Immature natural killer cell (primary cell): ENCODE measurements at regions not wholly inside any gene's neighbourhood (a gene's known extent, or its start where the extent isn't known, plus 50 kb on each side); places are given as distances from the start of the nearest gene placed in this dataset.

Source experiments
- DNase-seq, 3 donors: peaks; one replicate each; pipeline ENCODE4 v3.0.0; 2022; ENCODE audit warnings: mixed read lengths in 1 of 3
- H3K27ac Mint-ChIP-seq, 6 donors: one replicate each; pipeline ENCODE4 v1.8.0; 2020; ENCODE audit warnings: mixed read lengths in 6 of 6, mild to moderate bottlenecking in 5 of 6, inconsistent platforms in 4 of 6, moderate library complexity in 3 of 6
- H3K27me3 Mint-ChIP-seq, 3 donors: one replicate each; pipeline ENCODE4 v1.8.0; 2020 to 2021; ENCODE audit warnings: low read depth in 3 of 3, mild to moderate bottlenecking in 3 of 3, mixed read lengths in 3 of 3, moderate library complexity in 3 of 3, inconsistent platforms in 1 of 3
- H3K36me3 Mint-ChIP-seq, 3 donors: one replicate each; pipeline ENCODE4 v1.8.0; 2020; ENCODE audit warnings: mixed read lengths in 3 of 3, inconsistent platforms in 2 of 3, mild to moderate bottlenecking in 2 of 3
- H3K4me1 Mint-ChIP-seq, 2 donors: one replicate each; pipeline ENCODE4 v1.8.0; 2020; ENCODE audit warnings: inconsistent platforms in 2 of 2, mild to moderate bottlenecking in 2 of 2, mixed read lengths in 2 of 2, moderate library complexity in 1 of 2
- H3K4me3 Mint-ChIP-seq, 5 donors: one replicate each; pipeline ENCODE4 v1.8.0; 2020; ENCODE audit warnings: mild to moderate bottlenecking in 5 of 5, mixed read lengths in 5 of 5, inconsistent platforms in 3 of 5, moderate library complexity in 3 of 5
- H3K9me3 Mint-ChIP-seq, 6 donors: one replicate each; pipeline ENCODE4 v1.8.0; 2020; ENCODE audit warnings: mild to moderate bottlenecking in 6 of 6, mixed read lengths in 6 of 6, inconsistent platforms in 4 of 6, moderate library complexity in 3 of 6

- no peak overlapping the region for H3K4me3 Mint-ChIP-seq
- peaks cover 0 to 9% (median 0%) of the 10 kb centered on the region in 6 donors for H3K9me3 Mint-ChIP-seq
- no peak overlapping the region for H3K27ac Mint-ChIP-seq
- no peak for DNase-seq
- no peaks in the 10 kb centered on the region for H3K4me1 Mint-ChIP-seq
- H3K36me3 Mint-ChIP-seq = no peaks in the 10 kb centered on the region
- H3K27me3 Mint-ChIP-seq = no peaks in the 10 kb centered on the region
Measured at GRCh38 chr2:150598383-150598782, 110.9 kb upstream of the RND3 start.

- no peak for DNase-seq
- no peak overlapping the region for H3K27ac Mint-ChIP-seq
- H3K9me3 Mint-ChIP-seq = peaks cover 0 to 9% (median 2%) of the 10 kb centered on the region in 6 donors
- no peaks in the 10 kb centered on the region for H3K27me3 Mint-ChIP-seq
- H3K4me1 Mint-ChIP-seq = no peaks in the 10 kb centered on the region
- no peak overlapping the region for H3K4me3 Mint-ChIP-seq
- no peaks in the 10 kb centered on the region for H3K36me3 Mint-ChIP-seq
Measured at GRCh38 chr2:150595803-150596470, 108.5 kb upstream of the RND3 start.

- H3K36me3 Mint-ChIP-seq = no peaks in the 10 kb centered on the region
- DNase-seq = no peak
- no peak overlapping the region for H3K27ac Mint-ChIP-seq
- no peak overlapping the region for H3K4me3 Mint-ChIP-seq
- H3K4me1 Mint-ChIP-seq = no peaks in the 10 kb centered on the region
- peaks cover 0 to 2% (median 0%) of the 10 kb centered on the region in 3 donors for H3K27me3 Mint-ChIP-seq
- peaks cover 0 to 10% (median under 1%) of the 10 kb centered on the region in 6 donors for H3K9me3 Mint-ChIP-seq
Measured at GRCh38 chr2:150594299-150594698, 106.8 kb upstream of the RND3 start.

GRCh38 chr2:150591496-150592285, 104.2 kb upstream of the RND3 start:
- H3K9me3 Mint-ChIP-seq = peaks cover 0 to 10% (median 2%) of the 10 kb centered on the region in 6 donors
- peaks cover 0 to 4% (median 0%) of the 10 kb centered on the region in 3 donors for H3K27me3 Mint-ChIP-seq
- no peak for DNase-seq
- H3K4me3 Mint-ChIP-seq = no peak overlapping the region
- H3K4me1 Mint-ChIP-seq = no peaks in the 10 kb centered on the region
- no peaks in the 10 kb centered on the region for H3K36me3 Mint-ChIP-seq
- H3K27ac Mint-ChIP-seq = no peak overlapping the region

- Mint-ChIP-seq H3K27me3 (peaks cover 0 to 4% (median 0%) of the 10 kb centered on the region in 3 donors), H3K9me3 (peaks cover 0 to 10% (median 3%) of the 10 kb centered on the region in 6 donors), H3K27ac (no peak overlapping the region), H3K36me3 (no peaks in the 10 kb centered on the region), H3K4me1 (no peaks in the 10 kb centered on the region), H3K4me3 (no peak overlapping the region)
- DNase-seq = no peak
Measured at GRCh38 chr2:150589681-150590080, 102.2 kb upstream of the RND3 start.

- H3K4me1 Mint-ChIP-seq = no peaks in the 10 kb centered on the region
- no peak for DNase-seq
- H3K27me3 Mint-ChIP-seq = peaks cover 0 to 4% (median 0%) of the 10 kb centered on the region in 3 donors
- no peak overlapping the region for H3K4me3 Mint-ChIP-seq
- peaks cover 0 to 11% (median 2%) of the 10 kb centered on the region in 6 donors for H3K9me3 Mint-ChIP-seq
- no peak overlapping the region for H3K27ac Mint-ChIP-seq
- H3K36me3 Mint-ChIP-seq = no peaks in the 10 kb centered on the region
Measured at GRCh38 chr2:150588506-150588870, 101.0 kb upstream of the RND3 start.

- no peaks in the 10 kb centered on the region for H3K36me3 Mint-ChIP-seq
- no peak for DNase-seq
- no peak overlapping the region for H3K27ac Mint-ChIP-seq
- peaks cover 0 to 4% (median 0%) of the 10 kb centered on the region in 3 donors for H3K27me3 Mint-ChIP-seq
- no peaks in the 10 kb centered on the region for H3K4me1 Mint-ChIP-seq
- peaks cover 0 to 15% (median 2%) of the 10 kb centered on the region in 6 donors for H3K9me3 Mint-ChIP-seq
- no peak overlapping the region for H3K4me3 Mint-ChIP-seq
Measured at GRCh38 chr2:150587547-150588505, 100.4 kb upstream of the RND3 start.

GRCh38 chr2:150586858-150587257, 99.4 kb upstream of the RND3 start:
- Mint-ChIP-seq H3K27ac (no peak overlapping the region), H3K27me3 (peaks cover 0 to 4% (median 0%) of the 10 kb centered on the region in 3 donors), H3K9me3 (peaks cover 0 to 11% (median 2%) of the 10 kb centered on the region in 6 donors), H3K4me1 (no peaks in the 10 kb centered on the region), H3K36me3 (no peaks in the 10 kb centered on the region), H3K4me3 (no peak overlapping the region)
- DNase-seq = no peak

- no peak for DNase-seq
- peaks cover 0 to 15% (median 4%) of the 10 kb centered on the region in 6 donors for H3K9me3 Mint-ChIP-seq
- no peaks in the 10 kb centered on the region for H3K36me3 Mint-ChIP-seq
- no peak overlapping the region for H3K4me3 Mint-ChIP-seq
- no peak overlapping the region for H3K27ac Mint-ChIP-seq
- H3K27me3 Mint-ChIP-seq = peaks cover 0 to 3% (median 0%) of the 10 kb centered on the region in 3 donors
- H3K4me1 Mint-ChIP-seq = no peaks in the 10 kb centered on the region
Measured at GRCh38 chr2:150585221-150585971, 97.9 kb upstream of the RND3 start.

GRCh38 chr2:150584081-150584480, 96.6 kb upstream of the RND3 start:
- DNase-seq = no peak
- H3K4me1 Mint-ChIP-seq = no peaks in the 10 kb centered on the region
- peaks cover 7 to 18% (median 10%) of the 10 kb centered on the region in 6 donors for H3K9me3 Mint-ChIP-seq
- peaks cover 0 to 2% (median 0%) of the 10 kb centered on the region in 3 donors for H3K27me3 Mint-ChIP-seq
- no peak overlapping the region for H3K4me3 Mint-ChIP-seq
- H3K36me3 Mint-ChIP-seq = peaks cover 0 to 6% (median 5%) of the 10 kb centered on the region in 3 donors
- H3K27ac Mint-ChIP-seq = no peak overlapping the region

- H3K27ac Mint-ChIP-seq = no peak overlapping the region
Measured at GRCh38 chr2:150581717-150582472, 94.4 kb upstream of the RND3 start.

GRCh38 chr2:150578481-150578880, 91.0 kb upstream of the RND3 start:
- H3K27me3 Mint-ChIP-seq = no peaks in the 10 kb centered on the region
- H3K27ac Mint-ChIP-seq = no peak overlapping the region
- no peaks in the 10 kb centered on the region for H3K4me1 Mint-ChIP-seq
- DNase-seq = no peak
- peaks cover 14 to 26% (median 18%) of the 10 kb centered on the region in 6 donors for H3K9me3 Mint-ChIP-seq
- H3K36me3 Mint-ChIP-seq = peaks cover 0 to 7% (median 5%) of the 10 kb centered on the region in 3 donors
- no peak overlapping the region for H3K4me3 Mint-ChIP-seq

More at GRCh38 chr2:150581717-150582472, 94.4 kb upstream of the RND3 start:
- no peak for DNase-seq
- peaks cover 0 to 7% (median 5%) of the 10 kb centered on the region in 3 donors for H3K36me3 Mint-ChIP-seq
- H3K4me3 Mint-ChIP-seq = no peak overlapping the region
- H3K9me3 Mint-ChIP-seq = peaks cover 11 to 27% (median 17%) of the 10 kb centered on the region in 6 donors
- no peaks in the 10 kb centered on the region for H3K4me1 Mint-ChIP-seq
- H3K27me3 Mint-ChIP-seq = no peaks in the 10 kb centered on the region
